ENCODE measurements at regions not wholly inside any gene's neighbourhood (a gene's known extent, or its start where the extent isn't known, plus 50 kb on each side); places are given as distances from the start of the nearest gene placed in this dataset.
"Not testable (repeated sequence)": the region's sequence is repeated elsewhere in the genome, so short reads cannot be mapped to it uniquely, and the experiment has no call there.

DNA sequence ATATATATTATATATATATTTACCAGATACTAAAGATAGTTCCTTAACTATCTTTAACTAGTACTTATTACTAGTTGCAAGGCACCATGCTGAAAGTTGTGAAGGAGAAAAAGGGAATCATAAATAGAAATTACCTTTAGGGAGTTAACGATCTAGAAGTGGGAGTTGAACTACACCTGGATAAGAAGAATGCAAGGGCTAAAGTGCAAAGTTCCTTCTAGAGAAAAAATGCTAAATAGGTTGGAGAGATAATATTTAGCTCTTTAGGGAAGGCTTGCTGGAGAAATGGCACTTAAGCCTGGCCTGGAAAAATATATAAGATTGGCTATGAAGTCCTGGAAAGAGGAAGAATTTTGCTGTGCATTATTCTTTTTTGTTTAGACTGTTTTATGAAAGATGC, 130.6 kb upstream of the IGSF10 start:
- H3K4me3 ChIP-seq (ENCODE audit: low read depth in 2 of 2, low read length in 2 of 2), result no peak overlapping the region
- H3K27ac ChIP-seq (ENCODE audit: low read length), result no peak overlapping the region
- ATAC-seq, result no peak
- intact Hi-C loops (cut with micrococcal nuclease; ENCODE audit: unreplicated experiment) (no loop called here), in situ Hi-C loops (cut with HindIII; ENCODE audit: low pct_unique_long_range_greater_than_20kb, low sequenced_read_pairs) (no loop called here)
- H3K4me1 ChIP-seq (ENCODE audit: control insufficient read depth, insufficient read depth, low read length), result no peaks in the 10 kb centered on the region
- no peak for TF ChIP-seq TCF7L2 (IDR thresholded peaks at IDR 0.05; ENCODE audit: low read depth, low read length)
- TF ChIP-seq, protein P1, sequence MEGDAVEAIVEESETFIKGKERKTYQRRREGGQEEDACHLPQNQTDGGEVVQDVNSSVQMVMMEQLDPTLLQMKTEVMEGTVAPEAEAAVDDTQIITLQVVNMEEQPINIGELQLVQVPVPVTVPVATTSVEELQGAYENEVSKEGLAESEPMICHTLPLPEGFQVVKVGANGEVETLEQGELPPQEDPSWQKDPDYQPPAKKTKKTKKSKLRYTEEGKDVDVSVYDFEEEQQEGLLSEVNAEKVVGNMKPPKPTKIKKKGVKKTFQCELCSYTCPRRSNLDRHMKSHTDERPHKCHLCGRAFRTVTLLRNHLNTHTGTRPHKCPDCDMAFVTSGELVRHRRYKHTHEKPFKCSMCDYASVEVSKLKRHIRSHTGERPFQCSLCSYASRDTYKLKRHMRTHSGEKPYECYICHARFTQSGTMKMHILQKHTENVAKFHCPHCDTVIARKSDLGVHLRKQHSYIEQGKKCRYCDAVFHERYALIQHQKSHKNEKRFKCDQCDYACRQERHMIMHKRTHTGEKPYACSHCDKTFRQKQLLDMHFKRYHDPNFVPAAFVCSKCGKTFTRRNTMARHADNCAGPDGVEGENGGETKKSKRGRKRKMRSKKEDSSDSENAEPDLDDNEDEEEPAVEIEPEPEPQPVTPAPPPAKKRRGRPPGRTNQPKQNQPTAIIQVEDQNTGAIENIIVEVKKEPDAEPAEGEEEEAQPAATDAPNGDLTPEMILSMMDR (IDR thresholded peaks at IDR 0.05), result no peak
- TF ChIP-seq POLR2AphosphoS5 (IDR thresholded peaks at IDR 0.05; ENCODE audit: low read depth, low read length), result no peak
- no peaks in the 10 kb centered on the region for H3K9me3 ChIP-seq (ENCODE audit: control insufficient read depth, insufficient read depth, low read depth, low read length)
- no peaks in the 10 kb centered on the region for H3K27me3 ChIP-seq (ENCODE audit: control insufficient read depth, insufficient read depth, low read length)
- BruUV-seq (replicated peaks), result no TSS peak
- POLR2A ChIA-PET, result no interaction called here
- DNase-seq (ENCODE audit: low read depth, low spot score), result no peak
- CTCF ChIA-PET, result no interaction called here
- no peaks in the 10 kb centered on the region for H3K36me3 ChIP-seq (ENCODE audit: control insufficient read depth, insufficient read depth, low read length)

DNA sequence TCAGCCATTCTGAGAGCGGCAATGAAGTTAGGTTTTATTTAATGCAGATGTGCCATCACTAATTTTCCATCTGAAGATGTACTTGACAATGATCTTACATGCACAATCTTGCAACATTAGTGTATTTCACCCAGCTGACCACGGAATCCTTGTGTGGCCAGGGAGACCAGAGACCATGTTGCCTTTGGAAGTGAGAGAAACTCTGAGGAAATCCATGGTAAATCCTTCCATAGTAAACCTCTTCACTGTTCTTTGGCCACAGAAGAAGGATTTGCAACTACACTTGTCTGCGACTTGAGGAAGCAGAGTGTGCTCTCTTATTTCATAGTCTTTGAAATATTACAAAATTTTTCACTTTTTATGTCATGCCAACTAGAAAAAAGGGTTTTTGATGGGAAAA, 128.4 kb upstream of the IGSF10 start:
- H3K4me3 ChIP-seq (ENCODE audit: low read depth in 2 of 2, low read length in 2 of 2), result no peak overlapping the region
- no peaks in the 10 kb centered on the region for H3K4me1 ChIP-seq (ENCODE audit: control insufficient read depth, insufficient read depth, low read length)
- TF ChIP-seq TCF7L2 (IDR thresholded peaks at IDR 0.05; ENCODE audit: low read depth, low read length) (no peak), SIN3A (IDR thresholded peaks at IDR 0.05; ENCODE audit: borderline replicate concordance, insufficient read depth, low read depth, low read length) (no peak), POLR2AphosphoS5 (IDR thresholded peaks at IDR 0.05; ENCODE audit: low read depth, low read length) (no peak)
- TF ChIP-seq, protein P1 (IDR thresholded peaks at IDR 0.05), result no peak
- TF ChIP-seq, protein P2, sequence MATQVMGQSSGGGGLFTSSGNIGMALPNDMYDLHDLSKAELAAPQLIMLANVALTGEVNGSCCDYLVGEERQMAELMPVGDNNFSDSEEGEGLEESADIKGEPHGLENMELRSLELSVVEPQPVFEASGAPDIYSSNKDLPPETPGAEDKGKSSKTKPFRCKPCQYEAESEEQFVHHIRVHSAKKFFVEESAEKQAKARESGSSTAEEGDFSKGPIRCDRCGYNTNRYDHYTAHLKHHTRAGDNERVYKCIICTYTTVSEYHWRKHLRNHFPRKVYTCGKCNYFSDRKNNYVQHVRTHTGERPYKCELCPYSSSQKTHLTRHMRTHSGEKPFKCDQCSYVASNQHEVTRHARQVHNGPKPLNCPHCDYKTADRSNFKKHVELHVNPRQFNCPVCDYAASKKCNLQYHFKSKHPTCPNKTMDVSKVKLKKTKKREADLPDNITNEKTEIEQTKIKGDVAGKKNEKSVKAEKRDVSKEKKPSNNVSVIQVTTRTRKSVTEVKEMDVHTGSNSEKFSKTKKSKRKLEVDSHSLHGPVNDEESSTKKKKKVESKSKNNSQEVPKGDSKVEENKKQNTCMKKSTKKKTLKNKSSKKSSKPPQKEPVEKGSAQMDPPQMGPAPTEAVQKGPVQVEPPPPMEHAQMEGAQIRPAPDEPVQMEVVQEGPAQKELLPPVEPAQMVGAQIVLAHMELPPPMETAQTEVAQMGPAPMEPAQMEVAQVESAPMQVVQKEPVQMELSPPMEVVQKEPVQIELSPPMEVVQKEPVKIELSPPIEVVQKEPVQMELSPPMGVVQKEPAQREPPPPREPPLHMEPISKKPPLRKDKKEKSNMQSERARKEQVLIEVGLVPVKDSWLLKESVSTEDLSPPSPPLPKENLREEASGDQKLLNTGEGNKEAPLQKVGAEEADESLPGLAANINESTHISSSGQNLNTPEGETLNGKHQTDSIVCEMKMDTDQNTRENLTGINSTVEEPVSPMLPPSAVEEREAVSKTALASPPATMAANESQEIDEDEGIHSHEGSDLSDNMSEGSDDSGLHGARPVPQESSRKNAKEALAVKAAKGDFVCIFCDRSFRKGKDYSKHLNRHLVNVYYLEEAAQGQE (IDR thresholded peaks at IDR 0.05; ENCODE audit: insufficient read depth in 1 of 2, low read depth in 2 of 2, low read length in 1 of 2), result no peak
- H3K27me3 ChIP-seq (ENCODE audit: control insufficient read depth, insufficient read depth, low read length), result no peaks in the 10 kb centered on the region
- BruUV-seq (replicated peaks), result no TSS peak
- no peaks in the 10 kb centered on the region for H3K36me3 ChIP-seq (ENCODE audit: control insufficient read depth, insufficient read depth, low read length)
- ChIA-PET CTCF (no interaction called here), POLR2A (no interaction called here)
- in situ Hi-C loops (cut with HindIII; ENCODE audit: low pct_unique_long_range_greater_than_20kb, low sequenced_read_pairs), result no loop called here
- intact Hi-C loops (cut with micrococcal nuclease; ENCODE audit: unreplicated experiment), result no loop called here
- H3K9me3 ChIP-seq (ENCODE audit: control insufficient read depth, insufficient read depth, low read depth, low read length), result no peaks in the 10 kb centered on the region
- DNase-seq (ENCODE audit: low read depth, low spot score), result no peak
- ATAC-seq, result no peak
- H3K27ac ChIP-seq (ENCODE audit: low read length), result no peak overlapping the region

DNA sequence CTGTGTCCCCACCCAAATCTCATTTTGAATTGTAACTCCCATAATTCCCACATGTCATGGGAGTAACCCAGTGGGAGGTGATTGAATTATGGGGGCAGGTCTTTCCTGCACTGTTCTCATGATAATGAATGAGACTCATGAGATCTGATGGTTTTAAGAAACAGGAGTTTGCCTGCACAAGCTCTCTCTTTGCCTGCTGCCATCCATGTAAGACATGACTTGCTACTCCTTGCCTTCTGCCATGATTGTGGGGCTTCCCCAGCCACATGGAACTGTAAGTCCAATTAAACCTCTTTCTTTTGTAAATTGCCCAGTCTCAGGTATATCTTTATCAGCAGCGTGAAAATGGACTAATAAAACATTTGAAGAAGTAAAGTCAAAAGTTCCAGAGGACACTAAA, 126.8 kb upstream of the IGSF10 start:
- intact Hi-C loops (cut with micrococcal nuclease; ENCODE audit: unreplicated experiment); ATAC-seq; DNase-seq (ENCODE audit: low read depth, low spot score); BruUV-seq (replicated peaks); H3K36me3 ChIP-seq (ENCODE audit: control insufficient read depth, insufficient read depth, low read length); in situ Hi-C loops (cut with HindIII; ENCODE audit: low pct_unique_long_range_greater_than_20kb, low sequenced_read_pairs); H3K4me1 ChIP-seq (ENCODE audit: control insufficient read depth, insufficient read depth, low read length); H3K4me3 ChIP-seq (ENCODE audit: low read depth in 2 of 2, low read length in 2 of 2); H3K9me3 ChIP-seq (ENCODE audit: control insufficient read depth, insufficient read depth, low read depth, low read length); CTCF ChIA-PET; POLR2A ChIA-PET; H3K27me3 ChIP-seq (ENCODE audit: control insufficient read depth, insufficient read depth, low read length); H3K27ac ChIP-seq (ENCODE audit: low read length): not testable (repeated sequence)
